HUES64 (cell line): ENCODE measurements at regions not wholly inside any gene's neighbourhood (a gene's known extent, or its start where the extent isn't known, plus 50 kb on each side); places are given as distances from the start of the nearest gene placed in this dataset.

Source experiments
- H3K27ac ChIP-seq: 2 replicates; pipeline ENCODE4 v1.7.0; 2013; ENCODE audit warnings: low read depth, low read length, inconsistent platforms
- H3K27me3 ChIP-seq: 2 replicates; pipeline ENCODE4 v1.6.1; 2013; ENCODE audit warnings: mild to moderate bottlenecking, low read length; ENCODE audit not compliant: insufficient read depth
- H3K36me3 ChIP-seq: 2 replicates; pipeline ENCODE4 v1.6.1; 2013; ENCODE audit warnings: mild to moderate bottlenecking, low read length; ENCODE audit not compliant: insufficient read depth
- H3K4me1 ChIP-seq: 2 replicates; pipeline ENCODE4 v1.6.1; 2013; ENCODE audit warnings: mild to moderate bottlenecking, low read length, moderate library complexity; ENCODE audit not compliant: insufficient read depth
- H3K4me3 ChIP-seq: 2 replicates; pipeline ENCODE4 v1.5.1; 2013; ENCODE audit warnings: mild to moderate bottlenecking, low read length, moderate library complexity
- H3K9ac ChIP-seq: 2 replicates; pipeline ENCODE4 v1.6.1; 2013; ENCODE audit warnings: mild to moderate bottlenecking, low read depth, low read length
- H3K9me3 ChIP-seq: 2 replicates; pipeline ENCODE4 v1.6.1; 2013; ENCODE audit warnings: low read depth, low read length; ENCODE audit not compliant: insufficient read depth
- WGBS: fragments of 150-250, 120-280 bp; methylation state at CpG from one replicate; pipeline ENCODE4 v1.1.7; 2013; ENCODE audit warnings: missing lambda C conversion rate; 5-methylcytosine and 5-hydroxymethylcytosine counted together

- peaks cover 100% of the 10 kb centered on the region for H3K36me3 ChIP-seq
- WGBS: 95% methylated on average over 10 of the region's 10 CpGs
- H3K27ac ChIP-seq: no peak overlapping the region
- no peak overlapping the region for H3K4me3 ChIP-seq
- H3K4me1 ChIP-seq: no peaks in the 10 kb centered on the region
- H3K9ac ChIP-seq: no peak overlapping the region
- peaks cover 99% of the 10 kb centered on the region for H3K9me3 ChIP-seq
- H3K27me3 ChIP-seq: no peaks in the 10 kb centered on the region
These were observed 115.7 kb downstream of the SNRPN start for GRCh38 chr15:25070353-25070963.

- H3K4me1 ChIP-seq: no peaks in the 10 kb centered on the region
- 94% methylated on average over 10 of the region's 11 CpGs for WGBS
- no peak overlapping the region for H3K27ac ChIP-seq
- peaks cover 96% of the 10 kb centered on the region for H3K9me3 ChIP-seq
- no peak overlapping the region for H3K4me3 ChIP-seq
- H3K9ac ChIP-seq: no peak overlapping the region
- no peaks in the 10 kb centered on the region for H3K27me3 ChIP-seq
- peaks cover 100% of the 10 kb centered on the region for H3K36me3 ChIP-seq
These were observed 118.2 kb downstream of the SNRPN start for GRCh38 chr15:25072857-25073476.

- Histone ChIP-seq H3K4me1 (no peaks in the 10 kb centered on the region), H3K27me3 (no peaks in the 10 kb centered on the region), H3K36me3 (peaks cover 100% of the 10 kb centered on the region), H3K9ac (no peak overlapping the region), H3K4me3 (no peak overlapping the region), H3K9me3 (peaks cover 60% of the 10 kb centered on the region), H3K27ac (no peak overlapping the region)
- 83% methylated on average over 8 of the region's 8 CpGs for WGBS
These were observed 132.3 kb downstream of the SNRPN start for GRCh38 chr15:25087137-25087536.

- H3K27me3 ChIP-seq: no peaks in the 10 kb centered on the region
- no peak overlapping the region for H3K9ac ChIP-seq
- no peak overlapping the region for H3K27ac ChIP-seq
- WGBS: 90% methylated on average over 8 of the region's 8 CpGs
- no peak overlapping the region for H3K4me3 ChIP-seq
- peaks cover 100% of the 10 kb centered on the region for H3K36me3 ChIP-seq
- H3K9me3 ChIP-seq: peaks cover 51% of the 10 kb centered on the region
- H3K4me1 ChIP-seq: no peaks in the 10 kb centered on the region
These were observed 133.5 kb downstream of the SNRPN start for GRCh38 chr15:25088261-25088790.

GRCh38 chr15:25089577-25089976 lies 134.8 kb downstream of the SNRPN start:
- Histone ChIP-seq H3K9me3 (peaks cover 58% of the 10 kb centered on the region), H3K4me1 (no peaks in the 10 kb centered on the region), H3K36me3 (peaks cover 100% of the 10 kb centered on the region), H3K27me3 (no peaks in the 10 kb centered on the region), H3K9ac (no peak overlapping the region), H3K4me3 (no peak overlapping the region), H3K27ac (no peak overlapping the region)
- WGBS: 92% methylated on average over 8 of the region's 8 CpGs

- Histone ChIP-seq H3K4me1 (no peaks in the 10 kb centered on the region), H3K27ac (no peak overlapping the region), H3K9ac (no peak overlapping the region), H3K36me3 (peaks cover 100% of the 10 kb centered on the region), H3K9me3 (peaks cover 55% of the 10 kb centered on the region), H3K27me3 (no peaks in the 10 kb centered on the region), H3K4me3 (no peak overlapping the region)
- 85% methylated on average over 8 of the region's 8 CpGs for WGBS
These were observed 135.4 kb downstream of the SNRPN start for GRCh38 chr15:25090073-25090733.

- H3K4me3 ChIP-seq: no peak overlapping the region
- H3K9ac ChIP-seq: no peak overlapping the region
- no peaks in the 10 kb centered on the region for H3K27me3 ChIP-seq
- peaks cover 48% of the 10 kb centered on the region for H3K9me3 ChIP-seq
- H3K27ac ChIP-seq: no peak overlapping the region
- H3K36me3 ChIP-seq: peaks cover 100% of the 10 kb centered on the region
- WGBS: 89% methylated on average over 12 of the region's 12 CpGs
- no peaks in the 10 kb centered on the region for H3K4me1 ChIP-seq
These were observed 136.8 kb downstream of the SNRPN start for GRCh38 chr15:25091421-25092158.

GRCh38 chr15:25092661-25093060 lies 137.9 kb downstream of the SNRPN start:
- Histone ChIP-seq H3K36me3 (peaks cover 100% of the 10 kb centered on the region), H3K9ac (no peak overlapping the region), H3K9me3 (peaks cover 48% of the 10 kb centered on the region)

GRCh38 chr15:25093455-25094029 lies 138.8 kb downstream of the SNRPN start:
- H3K9ac ChIP-seq: no peak overlapping the region
- no peak overlapping the region for H3K4me3 ChIP-seq
- WGBS: 92% methylated on average over 4 of the region's 4 CpGs
- no peak overlapping the region for H3K27ac ChIP-seq
- no peaks in the 10 kb centered on the region for H3K4me1 ChIP-seq
- H3K27me3 ChIP-seq: no peaks in the 10 kb centered on the region
- H3K9me3 ChIP-seq: peaks cover 49% of the 10 kb centered on the region
- peaks cover 100% of the 10 kb centered on the region for H3K36me3 ChIP-seq

More at GRCh38 chr15:25092661-25093060, 137.9 kb downstream of the SNRPN start:
- no peak overlapping the region for H3K27ac ChIP-seq
- H3K4me3 ChIP-seq: no peak overlapping the region
- 86% methylated on average over 2 of the region's 2 CpGs for WGBS
- no peaks in the 10 kb centered on the region for H3K4me1 ChIP-seq
- no peaks in the 10 kb centered on the region for H3K27me3 ChIP-seq

GRCh38 chr15:25094066-25094465 lies 139.3 kb downstream of the SNRPN start:
- peaks cover 53% of the 10 kb centered on the region for H3K9me3 ChIP-seq
- no peak overlapping the region for H3K9ac ChIP-seq
- peaks cover 100% of the 10 kb centered on the region for H3K36me3 ChIP-seq
- H3K27me3 ChIP-seq: no peaks in the 10 kb centered on the region
- H3K27ac ChIP-seq: no peak overlapping the region
- WGBS: 92% methylated on average over 5 of the region's 5 CpGs
- no peaks in the 10 kb centered on the region for H3K4me1 ChIP-seq
- no peak overlapping the region for H3K4me3 ChIP-seq
